ENCODE measurements at regions not wholly inside any gene's neighbourhood (a gene's known extent, or its start where the extent isn't known, plus 50 kb on each side); places are given as distances from the start of the nearest gene placed in this dataset.

DNA sequence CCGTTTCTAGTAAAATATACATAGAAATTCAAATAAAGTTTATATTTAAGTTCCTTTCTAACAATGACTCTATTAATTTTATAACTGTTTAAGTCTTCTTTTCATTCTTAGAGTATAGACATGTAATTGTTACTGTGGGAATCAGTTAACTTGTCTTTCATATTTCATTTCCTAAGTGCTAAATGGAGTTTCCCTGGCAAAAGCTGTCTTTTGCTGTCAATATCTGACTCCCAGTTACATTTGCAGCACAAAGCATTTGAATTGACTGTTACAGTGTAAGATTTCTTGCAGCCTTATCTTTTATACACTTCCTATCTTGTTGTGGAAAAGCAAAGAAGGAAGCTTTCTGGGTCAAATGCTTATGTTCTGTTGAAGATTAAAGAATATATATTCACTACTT lies 1026.3 kb downstream of the CDH9 start:
- H3T11ph ChIP-seq (ENCODE audit: low read length), result no peak overlapping the region
- H3K9ac ChIP-seq (ENCODE audit: extremely low read depth, insufficient read length, low read length), result no peak overlapping the region
- no peaks in the 10 kb centered on the region for H3K27me3 Mint-ChIP-seq (ENCODE audit: low read depth)
- H3K4ac ChIP-seq (ENCODE audit: low read depth, low read length), result no peak overlapping the region
- H3K27ac ChIP-seq (ENCODE audit: insufficient read length, low read depth, low read length), result no peak overlapping the region
- no peak overlapping the region for H2AFZ ChIP-seq (ENCODE audit: low read length)
- no peak overlapping the region for H3K14ac ChIP-seq (ENCODE audit: insufficient read depth, low read length)
- no peaks in the 10 kb centered on the region for H3K79me2 ChIP-seq (ENCODE audit: insufficient read depth, low read length)
- H3K36me3 Mint-ChIP-seq (ENCODE audit: insufficient read depth in 1 of 3, low read depth in 3 of 3), result no peaks in the 10 kb centered on the region
- H3K4me1 ChIP-seq (ENCODE audit: insufficient read depth, low read length), result no peaks in the 10 kb centered on the region
- H3K4me2 ChIP-seq (ENCODE audit: insufficient read depth, insufficient read length, low read length), result no peak overlapping the region
- no peak overlapping the region for H2BK120ac ChIP-seq (ENCODE audit: low read depth, low read length, poor library complexity, severe bottlenecking)
- no peaks in the 10 kb centered on the region for H3K23me2 ChIP-seq (ENCODE audit: insufficient read length, low read depth, low read length, poor library complexity, severe bottlenecking)
- H3K27ac Mint-ChIP-seq, result no peak overlapping the region
- H3K4me1 Mint-ChIP-seq, result no peaks in the 10 kb centered on the region
- H2BK12ac ChIP-seq (ENCODE audit: insufficient read length, low read depth, low read length), result no peak overlapping the region
- H3K4me3 Mint-ChIP-seq, result no peak overlapping the region
- no peak overlapping the region for H2AK5ac ChIP-seq (ENCODE audit: insufficient read length, low read length)
- H4K5ac ChIP-seq (ENCODE audit: insufficient read length, low read depth, low read length), result no peak overlapping the region
- H3K27me3 ChIP-seq (ENCODE audit: insufficient read depth, low read length), result no peaks in the 10 kb centered on the region
- no peak for DNase-seq
- no peaks in the 10 kb centered on the region for H3K9me3 ChIP-seq (ENCODE audit: control insufficient read depth, low read depth, low read length)
- no CpG with 5 or more reads among the region's 1 CpG for whole genome bisulfite sequencing (ENCODE audit: extremely low coverage, insufficient read length, low lambda C conversion rate)
- no peak overlapping the region for H2BK15ac ChIP-seq (ENCODE audit: low read depth, low read length)
- no peaks in the 10 kb centered on the region for H4K20me1 ChIP-seq (ENCODE audit: control insufficient read depth, insufficient read depth, insufficient read length)
- no peaks in the 10 kb centered on the region; a peak in 1 of 5 replicates for H3K9me3 Mint-ChIP-seq
- TF ChIP-seq, protein P1, sequence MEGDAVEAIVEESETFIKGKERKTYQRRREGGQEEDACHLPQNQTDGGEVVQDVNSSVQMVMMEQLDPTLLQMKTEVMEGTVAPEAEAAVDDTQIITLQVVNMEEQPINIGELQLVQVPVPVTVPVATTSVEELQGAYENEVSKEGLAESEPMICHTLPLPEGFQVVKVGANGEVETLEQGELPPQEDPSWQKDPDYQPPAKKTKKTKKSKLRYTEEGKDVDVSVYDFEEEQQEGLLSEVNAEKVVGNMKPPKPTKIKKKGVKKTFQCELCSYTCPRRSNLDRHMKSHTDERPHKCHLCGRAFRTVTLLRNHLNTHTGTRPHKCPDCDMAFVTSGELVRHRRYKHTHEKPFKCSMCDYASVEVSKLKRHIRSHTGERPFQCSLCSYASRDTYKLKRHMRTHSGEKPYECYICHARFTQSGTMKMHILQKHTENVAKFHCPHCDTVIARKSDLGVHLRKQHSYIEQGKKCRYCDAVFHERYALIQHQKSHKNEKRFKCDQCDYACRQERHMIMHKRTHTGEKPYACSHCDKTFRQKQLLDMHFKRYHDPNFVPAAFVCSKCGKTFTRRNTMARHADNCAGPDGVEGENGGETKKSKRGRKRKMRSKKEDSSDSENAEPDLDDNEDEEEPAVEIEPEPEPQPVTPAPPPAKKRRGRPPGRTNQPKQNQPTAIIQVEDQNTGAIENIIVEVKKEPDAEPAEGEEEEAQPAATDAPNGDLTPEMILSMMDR (conservative IDR thresholded peaks at IDR 0.05), result no peak
- no peak overlapping the region for H2BK5ac ChIP-seq (ENCODE audit: insufficient read length, low read length)
- no peaks in the 10 kb centered on the region for H3K79me1 ChIP-seq (ENCODE audit: insufficient read depth, low read depth, low read length, poor library complexity, severe bottlenecking)
- no peak overlapping the region for H3K18ac ChIP-seq (ENCODE audit: insufficient read length, low read depth, low read length)
- no peak overlapping the region for H2BK20ac ChIP-seq (ENCODE audit: low read depth, low read length, poor library complexity, severe bottlenecking)
- no peak overlapping the region for H4K8ac ChIP-seq (replicated peaks; ENCODE audit: insufficient read length, low read depth, low read length)
- no peak overlapping the region for H3K56ac ChIP-seq (ENCODE audit: insufficient read length, low read depth, low read length)
- H3K23ac ChIP-seq (ENCODE audit: insufficient read length, low read depth, low read length), result no peak overlapping the region
- no peak overlapping the region for H4K91ac ChIP-seq (ENCODE audit: insufficient read length, low read depth, low read length)
